ENCODE measurements at regions not wholly inside any gene's neighbourhood (a gene's known extent, or its start where the extent isn't known, plus 50 kb on each side); places are given as distances from the start of the nearest gene placed in this dataset.

GRCh38 chr6:81925201-81925600 lies 172.7 kb upstream of the TENT5A start:
- intact Hi-C loops (cut with micrococcal nuclease; ENCODE audit: unreplicated experiment) = no loop called here
- Histone ChIP-seq H3K9me2 (ENCODE audit: insufficient read depth, low read length) (no peaks in the 10 kb centered on the region), H4K20me1 (ENCODE audit: insufficient read depth, low read length) (no peaks in the 10 kb centered on the region), H3K36me3 (ENCODE audit: insufficient read depth, low read length) (no peaks in the 10 kb centered on the region), H3K27ac (ENCODE audit: low read depth, low read length, poor library complexity, severe bottlenecking) (no peak overlapping the region), H3K4me1 (ENCODE audit: insufficient read depth, low read length, poor library complexity, severe bottlenecking) (no peaks in the 10 kb centered on the region), H3K4me3 (ENCODE audit: low read depth, low read length, poor library complexity, severe bottlenecking) (no peak overlapping the region), H3K9me3 (ENCODE audit: low read length) (no peaks in the 10 kb centered on the region), H3K4me2 (ENCODE audit: low read length) (no peak overlapping the region), H2AFZ (ENCODE audit: low read length) (no peak overlapping the region), H3K79me2 (ENCODE audit: insufficient read depth, low read depth, low read length) (no peaks in the 10 kb centered on the region)
- TF ChIP-seq CTCF (conservative IDR thresholded peaks at IDR 0.05; ENCODE audit: low read length) (no peak), EZH2phosphoT487 (IDR thresholded peaks at IDR 0.05; ENCODE audit: borderline replicate concordance, low read depth, low read length) (no peak)
- BruUV-seq (replicated peaks) = no TSS peak
- CTCF ChIA-PET (ENCODE audit: unreplicated experiment) = no interaction called here
- POLR2A ChIA-PET = no interaction called here
- DNase-seq (ENCODE audit: low spot score) = no peak

DNA sequence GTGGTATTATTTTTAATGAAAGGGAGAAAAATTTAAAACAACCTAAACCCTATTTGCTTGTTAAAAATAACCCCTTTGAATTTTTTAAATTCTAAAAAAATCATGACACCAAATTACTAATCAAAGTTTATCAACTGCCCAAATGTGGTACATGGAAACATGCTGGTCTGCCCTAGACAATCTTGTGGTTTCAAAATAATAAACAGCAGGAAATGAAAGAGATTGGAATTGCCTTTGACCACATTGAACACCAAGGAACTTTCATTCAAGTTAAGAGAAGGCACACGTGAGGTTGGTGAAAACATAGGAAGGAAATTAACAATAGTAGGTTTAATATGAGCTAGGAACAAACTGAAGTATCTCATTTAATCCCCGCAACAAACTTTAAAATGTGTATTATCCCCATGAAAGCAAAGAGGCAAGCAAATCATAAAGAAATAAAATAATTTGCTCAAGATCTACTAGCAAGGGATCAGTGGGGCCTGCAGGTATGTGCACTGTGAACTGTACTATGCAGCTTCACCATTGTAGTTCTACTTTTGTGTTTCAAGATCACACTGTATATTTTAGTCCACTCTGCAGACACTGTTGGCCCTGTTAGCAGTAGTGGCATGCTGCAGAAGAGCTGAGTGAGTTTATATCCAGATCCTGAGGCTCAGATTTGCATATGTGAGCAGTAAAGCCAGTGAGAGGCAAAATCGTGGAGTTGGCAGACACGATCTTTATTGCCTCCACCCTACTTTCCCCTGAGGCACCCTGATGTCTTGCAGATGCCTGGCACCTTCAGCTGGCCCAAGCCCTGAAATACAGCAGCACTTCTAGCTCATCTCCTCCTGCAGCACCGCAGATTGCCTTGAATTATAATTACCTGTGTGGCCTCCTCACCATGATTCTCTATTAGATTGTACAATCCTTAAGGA lies 157.8 kb upstream of the TENT5A start:
- no peak for DNase-seq (ENCODE audit: low spot score)
- no peak overlapping the region for H3K27ac ChIP-seq (ENCODE audit: low read depth, low read length, poor library complexity, severe bottlenecking)
- ChIA-PET POLR2A (interaction anchor here (0.7 kb wide), 1 partner anchor 9 kb away, joined by 3 read pairs; no protein-coding TSS in a partner anchor), CTCF (ENCODE audit: unreplicated experiment) (no interaction called here)
- H3K4me1 ChIP-seq (ENCODE audit: insufficient read depth, low read length, poor library complexity, severe bottlenecking) = no peaks in the 10 kb centered on the region
- no peak overlapping the region for H2AFZ ChIP-seq (ENCODE audit: low read length)
- H3K9me2 ChIP-seq (ENCODE audit: insufficient read depth, low read length) = no peaks in the 10 kb centered on the region
- H3K4me3 ChIP-seq (ENCODE audit: low read depth, low read length, poor library complexity, severe bottlenecking) = no peak overlapping the region
- TF ChIP-seq EZH2phosphoT487 (IDR thresholded peaks at IDR 0.05; ENCODE audit: borderline replicate concordance, low read depth, low read length) (no peak), CTCF (conservative IDR thresholded peaks at IDR 0.05; ENCODE audit: low read length) (no peak)
- intact Hi-C loops (cut with micrococcal nuclease; ENCODE audit: unreplicated experiment) = no loop called here
- no peaks in the 10 kb centered on the region for H3K36me3 ChIP-seq (ENCODE audit: insufficient read depth, low read length)
- BruUV-seq (replicated peaks) = no TSS peak
- H4K20me1 ChIP-seq (ENCODE audit: insufficient read depth, low read length) = no peaks in the 10 kb centered on the region
- H3K79me2 ChIP-seq (ENCODE audit: insufficient read depth, low read depth, low read length) = no peaks in the 10 kb centered on the region
- H3K4me2 ChIP-seq (ENCODE audit: low read length) = no peak overlapping the region
- no peaks in the 10 kb centered on the region for H3K9me3 ChIP-seq (ENCODE audit: low read length)

- H3K9me2 ChIP-seq (ENCODE audit: insufficient read depth, low read length) = no peaks in the 10 kb centered on the region
- H3K4me1 ChIP-seq (ENCODE audit: insufficient read depth, low read length, poor library complexity, severe bottlenecking) = no peaks in the 10 kb centered on the region
- no peaks in the 10 kb centered on the region for H3K36me3 ChIP-seq (ENCODE audit: insufficient read depth, low read length)
- DNase-seq (ENCODE audit: low spot score) = no peak
- no TSS peak for BruUV-seq (replicated peaks)
- TF ChIP-seq CTCF (conservative IDR thresholded peaks at IDR 0.05; ENCODE audit: low read length) (no peak), EZH2phosphoT487 (IDR thresholded peaks at IDR 0.05; ENCODE audit: borderline replicate concordance, low read depth, low read length) (no peak)
- no peak overlapping the region for H2AFZ ChIP-seq (ENCODE audit: low read length)
- ChIA-PET POLR2A (interaction anchor here (0.7 kb wide), 1 partner anchor 8 kb away, joined by 3 read pairs; no protein-coding TSS in a partner anchor), CTCF (ENCODE audit: unreplicated experiment) (no interaction called here)
- no peaks in the 10 kb centered on the region for H4K20me1 ChIP-seq (ENCODE audit: insufficient read depth, low read length)
- no peak overlapping the region for H3K4me2 ChIP-seq (ENCODE audit: low read length)
- no peaks in the 10 kb centered on the region for H3K9me3 ChIP-seq (ENCODE audit: low read length)
- H3K4me3 ChIP-seq (ENCODE audit: low read depth, low read length, poor library complexity, severe bottlenecking) = no peak overlapping the region
- intact Hi-C loops (cut with micrococcal nuclease; ENCODE audit: unreplicated experiment) = no loop called here
- no peak overlapping the region for H3K27ac ChIP-seq (ENCODE audit: low read depth, low read length, poor library complexity, severe bottlenecking)
- H3K79me2 ChIP-seq (ENCODE audit: insufficient read depth, low read depth, low read length) = no peaks in the 10 kb centered on the region
Observed at GRCh38 chr6:81909162-81909561, 156.7 kb upstream of the TENT5A start.

Data from OCI-LY7 (cell line).